ENCODE measurements at regions not wholly inside any gene's neighbourhood (a gene's known extent, or its start where the extent isn't known, plus 50 kb on each side); places are given as distances from the start of the nearest gene placed in this dataset.
A peak's percentile ranks its signal among the peaks of the same experiment; 100 is the strongest.
"Not testable (repeated sequence)": the region's sequence is repeated elsewhere in the genome, so short reads cannot be mapped to it uniquely, and the experiment has no call there.

DNA sequence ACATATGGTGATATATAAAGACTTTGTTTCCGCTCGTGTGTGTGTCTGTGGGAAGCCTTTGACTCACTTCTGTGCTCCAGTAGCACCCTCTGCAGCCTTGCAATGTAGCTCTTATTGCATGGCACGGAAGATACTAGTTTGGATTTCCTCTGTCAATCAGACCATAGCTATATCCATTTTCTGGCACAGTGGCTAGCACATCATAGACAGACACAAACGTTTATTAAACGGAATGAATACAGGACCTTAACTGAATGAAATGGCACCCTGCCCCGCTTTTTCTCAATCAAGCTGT is 124.0 kb upstream of the PTPN20 start:
- DNase-seq = no peak
- ATAC-seq = peak; percentile 52 to 60
- Histone ChIP-seq H3K4me1 (no peaks in the 10 kb centered on the region), H3K9me3 (no peaks in the 10 kb centered on the region), H3K36me3 (peaks cover 16% of the 10 kb centered on the region), H3K4me3 (peak overlapping the region; percentile 67), H3K27ac (peak overlapping the region; percentile 80), H3K27me3 (ENCODE audit: low read depth) (no peaks in the 10 kb centered on the region)
- intact Hi-C loops (cut with DNase I) = no loop called here
- TF ChIP-seq, protein P1, sequence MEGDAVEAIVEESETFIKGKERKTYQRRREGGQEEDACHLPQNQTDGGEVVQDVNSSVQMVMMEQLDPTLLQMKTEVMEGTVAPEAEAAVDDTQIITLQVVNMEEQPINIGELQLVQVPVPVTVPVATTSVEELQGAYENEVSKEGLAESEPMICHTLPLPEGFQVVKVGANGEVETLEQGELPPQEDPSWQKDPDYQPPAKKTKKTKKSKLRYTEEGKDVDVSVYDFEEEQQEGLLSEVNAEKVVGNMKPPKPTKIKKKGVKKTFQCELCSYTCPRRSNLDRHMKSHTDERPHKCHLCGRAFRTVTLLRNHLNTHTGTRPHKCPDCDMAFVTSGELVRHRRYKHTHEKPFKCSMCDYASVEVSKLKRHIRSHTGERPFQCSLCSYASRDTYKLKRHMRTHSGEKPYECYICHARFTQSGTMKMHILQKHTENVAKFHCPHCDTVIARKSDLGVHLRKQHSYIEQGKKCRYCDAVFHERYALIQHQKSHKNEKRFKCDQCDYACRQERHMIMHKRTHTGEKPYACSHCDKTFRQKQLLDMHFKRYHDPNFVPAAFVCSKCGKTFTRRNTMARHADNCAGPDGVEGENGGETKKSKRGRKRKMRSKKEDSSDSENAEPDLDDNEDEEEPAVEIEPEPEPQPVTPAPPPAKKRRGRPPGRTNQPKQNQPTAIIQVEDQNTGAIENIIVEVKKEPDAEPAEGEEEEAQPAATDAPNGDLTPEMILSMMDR (IDR thresholded peaks at IDR 0.05) = peak; percentile 14

DNA sequence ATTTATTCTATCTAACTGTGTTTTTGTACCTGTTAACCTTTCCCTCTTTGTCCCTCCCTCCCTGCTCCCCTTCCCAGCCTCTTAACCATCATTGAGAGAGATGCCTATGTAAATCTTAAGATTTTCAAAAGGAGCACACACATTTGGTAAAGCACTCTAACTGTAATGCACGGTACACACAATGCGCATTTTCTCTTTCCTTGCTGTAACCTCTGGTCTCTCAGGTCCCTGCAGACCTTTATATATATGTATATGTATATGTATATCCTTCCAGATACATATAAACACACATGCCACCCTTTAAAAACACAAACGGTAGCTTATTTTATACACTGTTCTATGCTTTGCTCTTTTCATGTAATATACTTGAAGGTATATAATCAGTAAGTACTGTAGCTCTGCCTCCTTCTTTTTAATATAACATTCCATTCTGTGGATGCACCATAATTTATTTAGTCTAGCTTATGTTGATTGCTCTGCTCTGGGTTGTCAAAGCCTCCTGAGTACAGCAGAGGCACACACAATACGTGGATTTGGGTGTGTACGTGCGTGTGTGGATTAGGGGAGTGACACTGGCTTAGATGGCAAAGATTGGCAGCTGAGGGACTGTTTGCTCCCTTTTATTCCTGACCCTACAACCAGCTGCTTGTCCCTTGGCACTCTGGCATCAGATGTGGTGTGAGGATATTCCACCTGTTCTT is 118.4 kb upstream of the PTPN20 start:
- H3K36me3 ChIP-seq = peaks cover 32% of the 10 kb centered on the region
- H3K27ac ChIP-seq; H3K9me3 ChIP-seq; H3K27me3 ChIP-seq (ENCODE audit: low read depth); H3K4me1 ChIP-seq; DNase-seq; ATAC-seq; intact Hi-C loops (cut with DNase I); H3K4me3 ChIP-seq: not testable (repeated sequence)

DNA sequence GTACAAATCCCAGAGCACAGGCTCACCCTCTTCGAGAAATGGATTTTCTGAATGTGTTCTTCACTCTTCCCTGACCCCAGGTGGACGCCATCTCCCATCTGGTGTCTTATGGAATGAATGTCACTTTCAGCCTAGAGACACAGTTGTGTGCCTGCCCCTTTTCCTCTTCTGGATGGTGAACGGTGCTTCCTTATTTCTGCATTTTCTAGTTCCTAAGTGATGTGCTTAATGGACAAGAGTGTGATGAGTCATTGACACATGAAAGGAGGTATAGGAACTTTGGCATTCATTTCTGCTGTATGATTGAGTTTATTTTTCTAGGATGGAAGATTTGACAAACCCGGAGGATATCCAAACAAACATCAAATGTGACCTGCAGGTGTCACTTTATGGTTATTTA is 114.9 kb upstream of the PTPN20 start:
- intact Hi-C loops (cut with DNase I); H3K4me1 ChIP-seq; H3K27ac ChIP-seq; ATAC-seq; DNase-seq; H3K27me3 ChIP-seq (ENCODE audit: low read depth); H3K9me3 ChIP-seq; H3K4me3 ChIP-seq: not testable (repeated sequence)
- H3K36me3 ChIP-seq = peaks cover 27% of the 10 kb centered on the region

DNA sequence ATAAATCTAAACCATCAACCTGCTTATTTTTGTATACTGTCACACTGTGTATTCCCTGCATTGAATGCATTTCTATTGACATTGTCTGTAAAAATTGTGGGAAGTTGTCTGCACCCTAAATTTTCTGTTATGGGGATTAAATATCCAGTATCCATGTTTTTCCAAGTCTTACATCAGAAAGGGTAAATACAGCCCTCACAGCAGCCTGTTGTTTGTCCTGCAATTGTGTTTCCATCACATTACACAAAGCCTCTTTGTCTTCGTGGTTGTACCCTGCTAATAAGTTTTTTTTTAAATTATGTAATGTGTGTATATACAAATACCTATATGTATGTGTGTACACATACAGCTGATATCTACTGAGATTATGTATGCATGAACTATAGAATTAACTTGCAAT is 109.2 kb upstream of the PTPN20 start:
- H3K27ac ChIP-seq; H3K27me3 ChIP-seq (ENCODE audit: low read depth); intact Hi-C loops (cut with DNase I); H3K9me3 ChIP-seq; H3K4me3 ChIP-seq; H3K4me1 ChIP-seq; DNase-seq; ATAC-seq: not testable (repeated sequence)
- H3K36me3 ChIP-seq = peaks cover 16% of the 10 kb centered on the region

DNA sequence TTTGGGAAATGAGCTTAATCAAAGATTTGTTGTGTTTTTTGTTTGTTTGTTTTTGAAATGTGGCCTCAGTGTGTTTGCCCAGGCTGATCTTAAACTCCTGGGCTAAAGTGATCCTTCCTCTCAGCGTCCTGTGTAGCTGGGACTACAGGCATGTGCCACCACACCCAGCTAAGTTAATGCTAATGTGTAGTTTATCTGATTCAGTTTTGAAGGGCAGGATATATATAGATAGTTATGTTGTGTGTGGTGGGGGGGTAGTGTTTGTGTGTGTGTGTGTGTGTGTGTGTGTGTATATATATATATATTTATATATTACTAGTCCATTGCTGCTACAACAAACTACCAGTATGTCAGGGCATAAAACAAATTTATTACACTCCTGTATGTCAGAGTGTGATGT is 108.1 kb upstream of the PTPN20 start:
- H3K27me3 ChIP-seq (ENCODE audit: low read depth); intact Hi-C loops (cut with DNase I); H3K4me1 ChIP-seq; H3K9me3 ChIP-seq; ATAC-seq; H3K27ac ChIP-seq; DNase-seq; H3K4me3 ChIP-seq: not testable (repeated sequence)
- H3K36me3 ChIP-seq = peaks cover 16% of the 10 kb centered on the region

DNA sequence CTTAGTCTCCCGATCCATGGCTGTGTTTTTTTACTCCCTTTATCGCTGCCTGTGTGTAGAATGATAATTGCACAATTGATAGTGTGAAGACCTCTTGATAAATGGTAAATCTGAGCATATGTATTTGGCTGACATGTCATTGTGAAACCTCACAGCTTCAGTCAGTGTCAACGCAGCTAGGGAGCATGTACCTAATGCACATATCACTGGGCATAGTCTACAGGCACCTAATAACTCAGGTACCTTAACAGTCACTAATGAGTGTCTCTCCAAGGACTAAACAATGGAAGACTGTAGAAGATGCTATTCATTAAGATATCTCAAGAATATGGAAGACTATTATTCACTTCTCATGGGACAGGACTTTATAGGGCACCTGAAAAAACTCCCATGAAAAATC is 101.0 kb upstream of the PTPN20 start:
- DNase-seq; H3K27me3 ChIP-seq (ENCODE audit: low read depth); H3K9me3 ChIP-seq; H3K27ac ChIP-seq; H3K4me1 ChIP-seq; H3K4me3 ChIP-seq; ATAC-seq; intact Hi-C loops (cut with DNase I); H3K36me3 ChIP-seq: not testable (repeated sequence)

DNA sequence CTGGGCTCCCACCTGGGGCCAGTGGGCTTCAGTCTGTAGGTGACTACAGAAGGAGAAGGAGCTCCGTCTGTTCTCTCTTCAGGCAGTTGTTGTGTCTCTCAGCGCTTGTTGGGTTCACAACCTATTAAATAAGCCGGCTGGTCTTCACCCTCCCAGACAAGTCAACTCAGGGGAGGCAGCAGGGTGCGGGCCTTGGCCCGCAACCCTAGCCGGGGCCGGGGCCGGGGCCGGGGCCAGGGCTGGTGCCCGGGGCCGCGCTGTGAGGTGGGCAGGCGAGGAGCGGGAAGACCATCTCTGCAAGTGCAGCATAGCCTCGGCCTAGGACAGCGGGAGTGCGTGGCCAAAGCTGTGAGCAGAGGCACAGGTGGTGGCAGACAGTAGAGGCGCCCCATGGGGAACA is 95.1 kb upstream of the PTPN20 start:
- H3K36me3 ChIP-seq; H3K4me3 ChIP-seq; H3K4me1 ChIP-seq; H3K27me3 ChIP-seq (ENCODE audit: low read depth); H3K27ac ChIP-seq; DNase-seq; H3K9me3 ChIP-seq; intact Hi-C loops (cut with DNase I); ATAC-seq: not testable (repeated sequence)

DNA sequence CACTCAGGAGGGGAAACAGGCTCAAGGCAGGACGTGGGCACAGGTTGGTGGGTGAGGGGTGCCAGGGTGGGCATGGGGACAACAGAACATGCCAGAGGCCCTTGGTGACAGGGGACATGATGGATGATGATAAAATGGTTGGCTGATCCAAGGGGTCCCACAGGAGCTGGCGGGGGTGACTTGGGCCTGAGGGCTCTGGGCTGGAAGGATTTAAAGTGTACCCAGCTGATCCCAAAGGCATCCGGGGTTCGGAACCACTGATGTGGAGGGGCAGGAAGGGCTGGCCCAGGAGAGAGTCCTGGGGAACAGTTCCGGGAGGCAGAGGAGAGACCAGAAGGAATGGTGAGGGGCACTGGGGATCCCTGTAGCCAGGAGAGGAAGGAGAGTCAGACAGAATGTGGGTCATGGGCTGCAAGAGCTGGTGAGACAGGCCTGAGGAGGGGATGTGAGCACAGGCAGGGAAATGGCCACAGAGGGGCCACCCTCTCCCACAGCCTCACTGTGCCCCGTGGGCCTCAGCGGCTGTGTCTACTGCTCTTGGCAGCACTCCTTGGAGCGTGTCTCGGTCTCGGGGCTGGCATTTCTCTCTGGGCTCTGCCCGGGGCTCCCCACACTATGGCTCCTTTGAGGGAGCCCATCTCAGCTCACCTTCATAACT is 70.7 kb upstream of the PTPN20 start:
- H3K36me3 ChIP-seq; H3K9me3 ChIP-seq; intact Hi-C loops (cut with DNase I); H3K27me3 ChIP-seq (ENCODE audit: low read depth); DNase-seq; H3K27ac ChIP-seq; H3K4me3 ChIP-seq; H3K4me1 ChIP-seq: not testable (repeated sequence)
- peak in 1 of 2 donors; percentile 64 for ATAC-seq

DNA sequence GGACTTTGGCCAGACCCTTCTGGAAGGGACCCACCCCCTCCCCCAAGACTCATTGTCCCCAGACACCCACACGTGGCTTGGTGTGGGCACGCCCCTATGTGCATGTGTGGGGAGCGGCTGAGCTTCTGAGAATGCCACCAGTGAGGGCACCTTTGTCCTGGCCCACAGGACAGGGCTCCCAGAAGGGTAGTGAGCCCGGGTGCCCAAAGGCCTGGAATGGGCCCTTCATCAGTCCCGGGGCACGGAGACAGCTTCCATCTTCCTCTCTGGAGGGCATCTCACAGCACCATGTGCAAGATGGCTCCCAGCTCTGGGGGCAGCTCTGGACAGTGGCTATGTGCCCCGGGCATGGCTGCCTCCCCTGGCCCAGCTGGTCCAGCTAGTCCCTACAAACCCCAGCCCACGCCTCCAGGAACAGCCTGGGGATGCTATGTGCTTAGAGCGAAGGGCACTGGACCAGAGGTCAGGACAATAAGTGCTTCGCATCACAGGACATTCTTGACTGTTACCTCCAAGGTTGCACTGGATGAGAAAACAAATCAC is 70.1 kb upstream of the PTPN20 start:
- H3K27me3 ChIP-seq (ENCODE audit: low read depth); intact Hi-C loops (cut with DNase I); H3K36me3 ChIP-seq; H3K4me1 ChIP-seq; H3K4me3 ChIP-seq; H3K9me3 ChIP-seq; H3K27ac ChIP-seq; DNase-seq: not testable (repeated sequence)
- peak; percentile 36 to 51 for ATAC-seq

DNA sequence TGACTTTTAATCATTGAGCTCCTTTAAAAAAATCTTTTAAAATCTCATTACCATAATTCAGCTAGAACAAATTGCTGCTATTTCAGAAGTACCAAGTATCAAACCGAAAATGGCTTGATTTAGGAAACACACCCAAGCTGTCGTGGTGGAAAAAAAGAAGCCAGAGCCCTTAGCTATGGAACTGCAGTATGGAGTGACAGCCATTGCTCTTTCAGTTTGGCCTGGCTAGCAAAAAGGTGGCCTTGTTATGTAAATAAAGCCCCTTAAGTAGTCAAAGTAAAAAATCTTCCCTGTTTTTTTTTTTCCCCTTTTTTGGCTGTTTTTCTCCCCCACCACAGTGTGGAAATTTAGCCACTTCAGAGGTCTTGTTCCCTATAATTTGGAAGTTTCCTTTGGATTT is 66.0 kb upstream of the PTPN20 start:
- H3K36me3 ChIP-seq; ATAC-seq; H3K4me1 ChIP-seq; H3K9me3 ChIP-seq; H3K27me3 ChIP-seq (ENCODE audit: low read depth); H3K4me3 ChIP-seq; DNase-seq; intact Hi-C loops (cut with DNase I); H3K27ac ChIP-seq: not testable (repeated sequence)

DNA sequence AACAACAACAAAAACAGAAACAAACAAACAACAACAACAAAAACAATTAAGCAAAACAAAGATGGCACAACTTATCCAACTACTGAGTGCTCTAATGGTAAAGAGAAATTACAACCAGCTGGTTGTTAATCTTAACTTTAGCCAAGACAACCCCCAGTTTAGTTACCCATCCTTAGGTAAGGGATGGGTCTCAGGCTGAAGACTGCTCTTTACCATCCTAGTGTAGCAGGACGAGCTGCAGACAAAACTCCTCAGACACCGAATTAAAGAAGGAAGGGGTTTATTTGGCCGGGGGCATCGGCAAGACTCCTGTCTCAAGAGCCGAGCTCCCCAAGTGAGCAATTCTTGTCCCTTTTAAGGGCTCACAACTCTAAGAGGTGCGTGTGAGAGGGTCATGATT is 65.6 kb upstream of the PTPN20 start:
- DNase-seq; H3K27me3 ChIP-seq (ENCODE audit: low read depth); ATAC-seq; H3K36me3 ChIP-seq; H3K4me3 ChIP-seq; intact Hi-C loops (cut with DNase I); H3K4me1 ChIP-seq; H3K27ac ChIP-seq; H3K9me3 ChIP-seq: not testable (repeated sequence)

DNA sequence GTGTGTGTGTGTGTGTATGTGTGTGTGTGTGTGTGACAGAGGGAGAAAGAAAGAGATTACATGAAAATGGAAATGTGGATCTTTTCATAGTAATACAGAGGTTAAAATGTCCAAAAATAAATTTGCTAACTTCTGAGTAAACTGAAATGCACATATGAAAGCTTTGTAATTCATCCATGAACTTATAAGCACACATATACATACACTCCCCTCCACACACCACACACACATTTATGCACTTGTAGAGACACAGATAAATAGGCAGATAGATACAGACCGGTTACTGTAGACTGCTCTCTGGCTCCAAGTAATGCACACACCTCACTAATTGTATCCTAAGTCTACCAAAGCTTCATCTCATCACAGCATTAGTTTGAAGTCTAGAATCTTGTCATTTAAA is 50.5 kb upstream of the PTPN20 start:
- intact Hi-C loops (cut with DNase I); H3K36me3 ChIP-seq; H3K4me1 ChIP-seq; ATAC-seq; H3K9me3 ChIP-seq; H3K4me3 ChIP-seq; H3K27ac ChIP-seq; DNase-seq; H3K27me3 ChIP-seq (ENCODE audit: low read depth): not testable (repeated sequence)
